ENCODE measurements at regions not wholly inside any gene's neighbourhood (a gene's known extent, or its start where the extent isn't known, plus 50 kb on each side); places are given as distances from the start of the nearest gene placed in this dataset.

GRCh38 chr19:5211217-5211822 is 129.3 kb downstream of the PTPRS start:
- TF ChIP-seq CTCF (IDR thresholded peaks at IDR 0.05; ENCODE audit: insufficient read depth, low read length, poor library complexity, severe bottlenecking): no peak
- DNase-seq (ENCODE audit: extremely low read depth, insufficient read length): no peak
- H3K27me3 ChIP-seq (replicated peaks; ENCODE audit: control insufficient read depth, insufficient read depth, low read length): no peaks in the 10 kb centered on the region
- no peaks in the 10 kb centered on the region for H3K36me3 ChIP-seq (ENCODE audit: control insufficient read depth, insufficient read depth, low read length)
- no peak overlapping the region for H3K4me3 ChIP-seq (replicated peaks; ENCODE audit: low read depth, low read length)

- H3K36me3 ChIP-seq (ENCODE audit: control insufficient read depth, insufficient read depth, low read length): no peaks in the 10 kb centered on the region
- no peak overlapping the region for H3K4me3 ChIP-seq (replicated peaks; ENCODE audit: low read depth, low read length)
- DNase-seq (ENCODE audit: extremely low read depth, insufficient read length): no peak
- no peak for TF ChIP-seq CTCF (IDR thresholded peaks at IDR 0.05; ENCODE audit: insufficient read depth, low read length, poor library complexity, severe bottlenecking)
- no peaks in the 10 kb centered on the region for H3K27me3 ChIP-seq (replicated peaks; ENCODE audit: control insufficient read depth, insufficient read depth, low read length)
These were observed 130.1 kb downstream of the PTPRS start for GRCh38 chr19:5210556-5210955.

GRCh38 chr19:5207806-5208205 is 132.8 kb downstream of the PTPRS start:
- no peak overlapping the region for H3K4me3 ChIP-seq (replicated peaks; ENCODE audit: low read depth, low read length)
- no peaks in the 10 kb centered on the region for H3K27me3 ChIP-seq (replicated peaks; ENCODE audit: control insufficient read depth, insufficient read depth, low read length)
- DNase-seq (ENCODE audit: extremely low read depth, insufficient read length): no peak
- no peak for TF ChIP-seq CTCF (IDR thresholded peaks at IDR 0.05; ENCODE audit: insufficient read depth, low read length, poor library complexity, severe bottlenecking)
- H3K36me3 ChIP-seq (ENCODE audit: control insufficient read depth, insufficient read depth, low read length): no peaks in the 10 kb centered on the region

GRCh38 chr19:5206751-5207075 is 133.9 kb downstream of the PTPRS start:
- H3K4me3 ChIP-seq (replicated peaks; ENCODE audit: low read depth, low read length): no peak overlapping the region
- no peaks in the 10 kb centered on the region for H3K27me3 ChIP-seq (replicated peaks; ENCODE audit: control insufficient read depth, insufficient read depth, low read length)
- no peak for DNase-seq (ENCODE audit: extremely low read depth, insufficient read length)
- TF ChIP-seq CTCF (IDR thresholded peaks at IDR 0.05; ENCODE audit: insufficient read depth, low read length, poor library complexity, severe bottlenecking): no peak
- no peaks in the 10 kb centered on the region for H3K36me3 ChIP-seq (ENCODE audit: control insufficient read depth, insufficient read depth, low read length)

GRCh38 chr19:5205937-5206750 is 134.5 kb downstream of the PTPRS start:
- no peak for DNase-seq (ENCODE audit: extremely low read depth, insufficient read length)
- no peak for TF ChIP-seq CTCF (IDR thresholded peaks at IDR 0.05; ENCODE audit: insufficient read depth, low read length, poor library complexity, severe bottlenecking)
- Histone ChIP-seq H3K27me3 (replicated peaks; ENCODE audit: control insufficient read depth, insufficient read depth, low read length) (no peaks in the 10 kb centered on the region), H3K36me3 (ENCODE audit: control insufficient read depth, insufficient read depth, low read length) (no peaks in the 10 kb centered on the region), H3K4me3 (replicated peaks; ENCODE audit: low read depth, low read length) (no peak overlapping the region)

Data from GM06990 (cell line).